Stomach (tissue), 4 donors: ENCODE measurements at regions not wholly inside any gene's neighbourhood (a gene's known extent, or its start where the extent isn't known, plus 50 kb on each side); places are given as distances from the start of the nearest gene placed in this dataset.

Experiments used
- CTCF ChIP-seq, 7 experiments: fragments of 450-650 bp in 4 of 7; fragments of 200-600 bp in 3 of 7; sonication (generic) in 3 of 7; IDR thresholded peaks; one replicate each; pipeline ENCODE4 v1.5.1; 2016 to 2019; ENCODE audit warnings: antibody characterized with exemption in 7 of 7, control low read depth in 2 of 7, mild to moderate bottlenecking in 1 of 7
- EP300 ChIP-seq: sonication (generic); formaldehyde crosslinking; IDR thresholded peaks from one replicate; pipeline ENCODE4 v1.6.1; 2017; ENCODE audit warnings: antibody characterized with exemption
- POLR2A ChIP-seq, 4 donors: fragments of 450-650 bp; IDR thresholded peaks; one replicate each; pipeline ENCODE4 v1.6.1; 2016; ENCODE audit warnings: antibody characterized with exemption in 4 of 4, control low read depth in 2 of 4, mild to moderate bottlenecking in 1 of 4, moderate library complexity in 1 of 4
- POLR2AphosphoS5 ChIP-seq, 3 donors: sonication (generic); formaldehyde crosslinking; IDR thresholded peaks; one replicate each; pipeline ENCODE4 v1.6.1; 2016; ENCODE audit warnings: antibody characterized with exemption in 3 of 3

DNA sequence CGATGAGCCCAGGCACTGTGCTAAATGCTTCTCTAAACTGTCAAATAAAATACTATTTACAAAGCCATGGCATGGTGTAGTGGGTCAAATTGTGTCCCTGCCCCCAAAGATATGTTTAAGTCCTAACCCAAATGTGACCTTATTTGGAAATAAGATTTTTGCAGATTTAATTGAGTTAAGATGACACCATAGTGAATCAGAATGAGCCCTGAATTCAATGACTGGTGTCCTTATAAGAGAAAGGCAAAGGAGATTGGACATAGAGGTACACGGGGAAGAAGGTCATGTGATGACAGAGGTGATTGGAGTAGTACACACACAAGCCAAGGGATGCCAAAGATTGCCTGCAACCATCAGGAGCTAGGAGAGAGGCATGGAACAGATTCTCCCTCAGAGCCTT lies 121.6 kb upstream of the VEPH1 start:
- no peak for TF ChIP-seq CTCF (IDR thresholded peaks at IDR 0.05)
- TF ChIP-seq POLR2A (IDR thresholded peaks at IDR 0.05), result no peak
- no peak for TF ChIP-seq EP300
- TF ChIP-seq POLR2AphosphoS5 (IDR thresholded peaks at IDR 0.05), result no peak
